ENCODE measurements at regions not wholly inside any gene's neighbourhood (a gene's known extent, or its start where the extent isn't known, plus 50 kb on each side); places are given as distances from the start of the nearest gene placed in this dataset.
A peak's percentile ranks its signal among the peaks of the same experiment; 100 is the strongest.
"Not testable (repeated sequence)": the region's sequence is repeated elsewhere in the genome, so short reads cannot be mapped to it uniquely, and the experiment has no call there.

- DNase-seq (ENCODE audit: low spot score) = no peak
Observed at GRCh38 chr3:153615863-153616262, 453.8 kb downstream of the RAP2B start.

- no peak for DNase-seq (ENCODE audit: low spot score)
Observed at GRCh38 chr3:153617463-153617862, 455.4 kb downstream of the RAP2B start.

- DNase-seq (ENCODE audit: low spot score) = no peak
Observed at GRCh38 chr3:153618176-153618575, 456.1 kb downstream of the RAP2B start.

DNA sequence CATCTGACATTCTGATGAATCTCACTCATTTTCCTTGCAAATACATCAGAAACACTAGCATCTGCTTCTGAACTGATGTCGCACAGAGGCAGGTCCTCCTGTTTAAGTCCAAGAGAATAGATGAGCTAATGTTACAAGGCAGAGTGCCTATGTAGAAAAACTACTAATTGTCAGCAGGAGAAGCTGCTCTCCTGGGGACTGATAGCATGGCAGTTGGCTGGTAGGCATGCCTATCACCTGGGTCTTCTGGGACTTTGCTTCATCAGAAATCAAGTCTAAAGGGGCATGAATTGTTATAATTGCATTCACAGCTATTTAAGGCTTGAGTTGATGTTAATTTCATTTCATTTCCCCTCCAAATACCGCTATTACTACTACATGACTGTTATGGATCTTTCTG is 457.2 kb downstream of the RAP2B start:
- no peak for DNase-seq (ENCODE audit: low spot score)

GRCh38 chr3:153621953-153622352 is 459.9 kb downstream of the RAP2B start:
- no peak for DNase-seq (ENCODE audit: low spot score)

DNA sequence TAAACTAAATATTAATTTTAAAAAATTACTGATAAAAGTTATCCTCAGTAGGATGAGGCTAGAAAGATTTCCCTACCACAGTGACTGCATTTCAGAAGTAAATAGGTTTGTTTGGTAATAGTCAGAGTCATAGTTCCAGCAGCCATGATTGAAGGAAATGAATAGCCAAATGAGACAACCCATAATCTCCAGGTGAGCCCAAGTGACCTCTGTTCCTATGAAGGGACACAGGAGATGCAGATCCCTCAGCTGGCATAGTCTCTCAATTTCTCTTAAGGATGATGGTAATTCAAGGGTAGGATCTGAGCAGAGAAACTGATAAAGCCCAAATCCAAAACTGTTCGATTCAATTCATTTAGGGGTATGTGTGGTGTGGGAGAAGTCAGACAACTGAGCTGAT is 461.8 kb downstream of the RAP2B start:
- no peak for DNase-seq (ENCODE audit: low spot score)

DNA sequence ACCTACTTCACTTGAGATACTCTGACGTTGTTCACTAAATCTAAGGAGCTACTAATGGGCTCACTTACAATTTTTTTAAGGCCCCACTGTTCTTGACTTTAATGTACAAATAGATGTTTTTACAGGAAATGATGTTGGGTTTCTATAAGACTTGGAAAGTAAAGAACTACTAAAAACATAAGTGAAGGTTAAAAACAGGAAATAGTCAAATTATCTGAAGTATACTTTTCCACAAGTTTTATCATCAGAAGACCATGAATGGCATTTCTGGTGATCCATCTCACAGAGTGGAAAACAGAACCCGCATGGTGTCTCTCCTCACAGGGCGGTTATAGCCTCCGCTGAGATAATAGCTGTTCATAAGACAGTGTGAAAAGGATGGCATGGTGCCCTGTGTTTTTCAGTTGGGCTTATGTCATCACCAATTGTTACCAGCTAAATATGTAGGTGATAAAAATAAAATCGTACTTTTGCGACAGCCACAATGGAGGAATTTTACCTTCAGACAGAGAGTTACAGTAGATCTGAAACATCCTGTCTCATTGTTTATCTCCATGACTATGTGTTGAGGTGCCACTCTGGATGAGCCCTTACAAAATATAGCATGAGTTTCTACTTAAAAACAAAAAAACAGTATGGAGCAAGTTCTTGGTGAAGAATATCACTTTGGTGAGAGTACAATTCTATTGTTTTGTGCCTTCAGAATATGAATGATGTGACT is 462.4 kb downstream of the RAP2B start:
- DNase-seq (ENCODE audit: low spot score) = no peak

- no peak for DNase-seq (ENCODE audit: low spot score)
Observed at GRCh38 chr3:153625506-153625905, 463.5 kb downstream of the RAP2B start.

DNA sequence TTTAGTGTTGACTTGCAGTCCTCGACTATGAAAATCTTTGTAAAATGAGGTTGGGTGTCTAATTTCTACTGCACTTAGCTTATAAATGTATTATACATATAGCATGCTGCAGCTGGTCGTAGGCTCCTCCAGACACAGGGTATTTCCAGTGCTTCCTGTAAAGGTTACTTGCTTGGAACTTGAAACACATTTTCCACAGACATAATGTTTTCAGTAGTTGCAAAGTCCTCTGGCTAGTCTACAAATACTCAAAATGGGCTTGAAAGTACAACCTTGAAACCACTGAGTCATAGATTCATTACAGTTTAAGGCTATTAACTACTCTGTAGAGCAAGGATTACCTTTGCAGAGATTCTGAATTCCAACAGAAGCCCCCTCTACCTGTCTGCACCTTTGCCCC is 464.1 kb downstream of the RAP2B start:
- no peak for DNase-seq (ENCODE audit: low spot score)

GRCh38 chr3:153628591-153628990 is 466.6 kb downstream of the RAP2B start:
- DNase-seq (ENCODE audit: low spot score) = no peak

- no peak for DNase-seq (ENCODE audit: low spot score)
Observed at GRCh38 chr3:153629148-153629547, 467.1 kb downstream of the RAP2B start.

DNA sequence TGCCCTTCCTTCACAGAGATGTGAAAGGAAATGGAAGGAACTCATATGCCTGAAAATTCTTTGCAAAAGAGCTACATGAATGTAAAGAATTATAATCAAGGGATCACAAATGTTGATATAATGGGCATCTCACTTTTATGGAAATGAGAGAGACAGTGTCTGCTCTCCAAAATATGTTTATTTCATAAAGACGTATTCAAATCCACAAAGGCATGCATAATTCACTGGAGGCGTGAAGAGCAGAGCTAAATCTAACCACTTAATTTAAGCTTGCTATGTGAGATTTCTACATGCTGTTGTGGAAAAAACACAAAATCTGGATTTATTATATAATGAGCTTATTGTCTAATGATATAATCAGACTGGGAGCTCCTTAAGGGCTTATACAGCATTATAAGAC is 469.1 kb downstream of the RAP2B start:
- DNase-seq (ENCODE audit: low spot score) = no peak

DNA sequence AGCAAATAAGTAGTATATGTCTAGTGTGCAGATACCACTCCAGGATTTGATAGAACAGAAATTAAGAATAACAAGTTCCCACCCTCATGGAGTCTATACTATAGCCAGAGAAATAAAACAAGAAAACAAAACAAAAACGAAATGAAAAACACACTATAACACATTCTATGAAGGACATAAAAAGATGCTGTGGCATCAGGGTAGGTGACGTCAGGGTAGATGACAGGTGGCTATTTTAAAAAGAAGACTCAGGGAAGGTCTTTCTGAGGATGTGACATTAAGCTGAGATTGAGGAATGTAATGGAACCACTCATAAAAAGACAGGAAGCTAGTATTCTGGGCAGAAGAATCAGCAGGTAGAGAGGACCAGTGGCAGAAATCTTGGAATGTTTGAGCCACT is 469.6 kb downstream of the RAP2B start:
- no peak for DNase-seq (ENCODE audit: low spot score)

GRCh38 chr3:153633407-153633806 is 471.4 kb downstream of the RAP2B start:
- DNase-seq (ENCODE audit: low spot score) = no peak

- no peak for DNase-seq (ENCODE audit: low spot score)
Observed at GRCh38 chr3:153634683-153635082, 472.7 kb downstream of the RAP2B start.

- DNase-seq (ENCODE audit: low spot score) = no peak
Observed at GRCh38 chr3:153639631-153640030, 477.6 kb downstream of the RAP2B start.

GRCh38 chr3:153640689-153641665 is 479.0 kb downstream of the RAP2B start:
- peak; percentile 75 for DNase-seq (ENCODE audit: low spot score)

GRCh38 chr3:153642576-153642975 is 478.6 kb upstream of the ARHGEF26 start:
- not testable (repeated sequence) for DNase-seq (ENCODE audit: low spot score)

DNA sequence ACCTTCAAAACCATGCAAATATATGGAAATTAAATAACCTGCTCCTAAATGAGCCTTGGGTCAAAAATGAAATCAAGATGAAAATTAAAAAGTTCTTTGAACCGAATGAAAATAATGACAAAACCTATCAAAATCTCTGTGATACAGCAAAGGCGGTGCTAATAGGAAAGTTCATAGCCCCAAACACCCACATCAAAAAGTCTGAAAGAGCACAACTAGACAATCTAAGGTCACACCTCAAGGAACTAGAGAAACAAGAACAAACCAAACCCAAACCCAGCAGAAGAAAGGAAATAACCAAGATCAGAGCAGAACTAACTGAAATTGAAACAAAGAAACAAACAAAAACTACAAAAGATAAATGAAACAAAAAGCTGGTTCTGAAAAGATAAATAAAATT is 477.7 kb upstream of the ARHGEF26 start:
- DNase-seq (ENCODE audit: low spot score) = not testable (repeated sequence)

DNA sequence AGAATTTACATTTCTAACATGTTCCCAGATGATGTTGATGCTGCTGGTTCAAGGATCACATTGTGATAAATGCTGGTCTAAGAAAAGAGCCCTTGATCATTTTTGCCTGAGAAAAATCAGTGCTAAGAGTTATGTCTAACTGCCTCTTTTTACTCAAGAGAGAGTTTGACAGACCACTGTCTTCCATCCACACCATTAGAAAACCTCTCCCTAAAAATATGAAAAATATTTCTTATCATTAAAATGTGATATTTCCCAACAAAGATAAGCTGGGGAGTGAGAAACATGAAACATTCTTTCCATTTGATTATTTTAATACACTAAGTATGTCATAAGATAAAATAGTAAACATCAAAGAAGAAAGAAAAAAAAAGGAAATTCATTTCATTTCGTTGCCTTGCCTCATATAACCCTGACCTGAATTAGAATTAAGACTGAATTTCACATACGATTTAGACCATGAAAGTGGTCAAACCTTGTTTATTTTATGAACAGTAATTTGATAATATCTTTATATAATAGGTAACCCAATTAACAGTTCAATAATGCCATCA is 471.8 kb upstream of the ARHGEF26 start:
- no peak for DNase-seq (ENCODE audit: low spot score)

GRCh38 chr3:153652076-153652475 is 469.1 kb upstream of the ARHGEF26 start:
- no peak for DNase-seq (ENCODE audit: low spot score)

DNA sequence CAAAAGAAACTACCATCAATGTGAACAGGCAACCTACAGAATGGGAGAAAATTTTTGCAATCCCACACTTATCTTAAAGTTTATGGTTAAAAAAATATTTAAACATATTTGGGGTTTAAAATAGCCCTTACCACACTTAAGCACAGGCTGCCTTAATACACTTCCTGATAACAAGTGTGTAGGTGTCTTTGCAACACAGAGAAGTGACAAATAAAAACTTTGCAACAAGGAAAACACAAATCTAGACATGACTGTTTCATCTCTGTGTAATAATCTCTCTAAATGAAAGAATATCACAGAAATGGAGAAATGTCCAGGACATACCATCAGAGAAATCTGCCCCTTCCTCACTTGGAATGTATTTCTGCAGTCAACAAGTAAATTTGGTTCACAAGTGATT is 464.1 kb upstream of the ARHGEF26 start:
- DNase-seq (ENCODE audit: low spot score) = no peak

GRCh38 chr3:153657461-153657860 is 463.7 kb upstream of the ARHGEF26 start:
- DNase-seq (ENCODE audit: low spot score) = no peak

Measured in LoVo (cell line).